ENCODE measurements at regions not wholly inside any gene's neighbourhood (a gene's known extent, or its start where the extent isn't known, plus 50 kb on each side); places are given as distances from the start of the nearest gene placed in this dataset.

- in situ Hi-C loops (cut with MboI) = no loop called here
- no peak overlapping the region for H3K4me2 ChIP-seq (ENCODE audit: control insufficient read depth, insufficient read depth)
- no TSS peak for BruUV-seq (replicated peaks)
- H2AFZ ChIP-seq (ENCODE audit: control insufficient read depth, low read depth, low read length) = no peak overlapping the region
- CTCF ChIA-PET = no interaction called here
- intact Hi-C loops (cut with micrococcal nuclease; ENCODE audit: unreplicated experiment) = no loop called here
- no peak overlapping the region for H3K4me3 ChIP-seq
- no peak overlapping the region for H3K27ac ChIP-seq (ENCODE audit: control insufficient read depth, insufficient read depth)
- H4K20me1 ChIP-seq (ENCODE audit: control insufficient read depth, insufficient read depth) = no peaks in the 10 kb centered on the region
- H3K79me2 ChIP-seq (ENCODE audit: control insufficient read depth, insufficient read depth, low read length) = no peaks in the 10 kb centered on the region
- POLR2A ChIA-PET = interaction anchor here (0.6 kb wide), 1 partner anchor 1724 kb away, joined by 3 read pairs; no protein-coding TSS in a partner anchor
- SMC1A ChIA-PET (ENCODE audit: uncharacterized antibody, unreplicated experiment) = no interaction called here
- no peaks in the 10 kb centered on the region for H3K27me3 ChIP-seq (replicated peaks in 1 of 2; ENCODE audit: control insufficient read depth in 2 of 2, insufficient read depth in 2 of 2, low read length in 1 of 2)
- RAD21 ChIA-PET (ENCODE audit: unreplicated experiment) = no interaction called here
- H3K9me3 ChIP-seq (replicated peaks; ENCODE audit: control insufficient read depth, insufficient read depth, low read length) = no peaks in the 10 kb centered on the region
- no peak overlapping the region for H3K9ac ChIP-seq (ENCODE audit: control insufficient read depth, insufficient read depth, low read length)
- DNase-seq (ENCODE audit: low read depth, low spot score) (no peak), ATAC-seq (no peak), FAIRE-seq (no peak)
- WGBS (ENCODE audit: insufficient coverage, insufficient replicate concordance, low lambda C conversion rate, missing lambda C conversion rate) = 18% methylated on average over 3 of the region's 3 CpGs
- H3K4me1 ChIP-seq (ENCODE audit: control insufficient read depth, insufficient read depth, low read length) = no peaks in the 10 kb centered on the region
- TF ChIP-seq NKRF (conservative IDR thresholded peaks at IDR 0.05) (no peak), FOXM1 (IDR thresholded peaks at IDR 0.05; ENCODE audit: low read depth, low read length) (no peak), BCLAF1 (IDR thresholded peaks at IDR 0.05) (no peak), NFYB (IDR thresholded peaks at IDR 0.05; ENCODE audit: insufficient read depth, low read depth, low read length) (no peak), E2F4 (IDR thresholded peaks at IDR 0.05; ENCODE audit: low read depth, low read length) (no peak), WRNIP1 (IDR thresholded peaks at IDR 0.05; ENCODE audit: borderline replicate concordance, low read depth, low read length) (no peak), IKZF1 (conservative IDR thresholded peaks at IDR 0.05) (no peak), USF1 (IDR thresholded peaks at IDR 0.05; ENCODE audit: borderline replicate concordance, extremely low read length, insufficient read depth, low read depth, low read length) (no peak), RBBP5 (conservative IDR thresholded peaks at IDR 0.05) (no peak), BCL11A (IDR thresholded peaks at IDR 0.05; ENCODE audit: low read depth, low read length) (no peak), SKIL (IDR thresholded peaks at IDR 0.05; ENCODE audit: low read depth, poor library complexity, severe bottlenecking) (no peak)
- no peaks in the 10 kb centered on the region for H3K36me3 ChIP-seq (ENCODE audit: control insufficient read depth in 2 of 2, insufficient read depth in 2 of 2, low read length in 1 of 2)
Observed at GRCh38 chr3:104178680-104179079, 1188.0 kb upstream of the ALCAM start.
